Osteocyte (in vitro differentiated cells): ENCODE measurements at regions not wholly inside any gene's neighbourhood (a gene's known extent, or its start where the extent isn't known, plus 50 kb on each side); places are given as distances from the start of the nearest gene placed in this dataset.

Experiments used
- DNase-seq: peaks from one replicate; pipeline ENCODE4 v3.0.0; 2021; ENCODE audit warnings: mixed read lengths; ENCODE audit not compliant: unreplicated experiment; ENCODE audit errors: extremely low spot score
- H3K27ac Mint-ChIP-seq: one replicate; pipeline ENCODE4 v1.8.0; 2021; ENCODE audit warnings: mild to moderate bottlenecking, mixed read lengths; ENCODE audit not compliant: unreplicated experiment
- H3K27me3 Mint-ChIP-seq: one replicate; pipeline ENCODE4 v1.8.0; 2021; ENCODE audit warnings: mixed read lengths; ENCODE audit not compliant: unreplicated experiment
- H3K36me3 Mint-ChIP-seq: one replicate; pipeline ENCODE4 v1.8.0; 2021; ENCODE audit warnings: mixed read lengths; ENCODE audit not compliant: unreplicated experiment
- H3K4me1 Mint-ChIP-seq: one replicate; pipeline ENCODE4 v1.8.0; 2021; ENCODE audit warnings: mixed read lengths; ENCODE audit not compliant: unreplicated experiment
- H3K4me3 Mint-ChIP-seq: one replicate; pipeline ENCODE4 v1.8.0; 2021; ENCODE audit warnings: mild to moderate bottlenecking, moderate library complexity, mixed read lengths; ENCODE audit not compliant: unreplicated experiment
- H3K9me3 Mint-ChIP-seq: one replicate; pipeline ENCODE4 v1.8.0; 2021; ENCODE audit warnings: mixed read lengths; ENCODE audit not compliant: unreplicated experiment
- CTCF ChIP-seq: fragments of 200-600 bp; sonication (generic); IDR thresholded peaks from 2 replicates; pipeline ENCODE4 v1.5.0; 2021; ENCODE audit warnings: antibody characterized with exemption, mild to moderate bottlenecking, moderate library complexity

DNA sequence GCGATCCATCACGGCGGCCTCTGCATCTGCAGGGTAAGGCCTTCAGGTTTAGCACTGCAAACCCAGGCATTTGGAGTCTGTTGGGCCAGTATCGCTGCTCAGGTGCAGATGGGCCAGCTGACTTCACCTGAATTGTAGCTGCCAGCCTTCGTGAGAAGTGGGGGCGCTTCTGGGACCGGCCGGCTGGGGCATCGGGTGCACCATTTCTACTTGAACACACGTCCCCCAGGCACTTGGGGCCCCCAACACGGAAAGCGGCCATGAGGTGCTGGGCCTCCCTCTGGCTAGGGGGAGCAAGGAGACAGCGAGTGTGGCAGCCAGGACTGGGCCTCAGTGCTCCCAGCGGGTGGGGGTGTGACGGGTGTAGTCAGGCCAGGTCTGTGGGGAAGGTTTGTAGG, 767.6 kb downstream of the KCNJ18 start:
- Mint-ChIP-seq H3K36me3 (no peaks in the 10 kb centered on the region), H3K4me1 (no peaks in the 10 kb centered on the region), H3K27ac (no peak overlapping the region), H3K9me3 (peaks cover 59% of the 10 kb centered on the region), H3K4me3 (no peak overlapping the region), H3K27me3 (no peaks in the 10 kb centered on the region)
- peak; percentile 81 for DNase-seq
- TF ChIP-seq CTCF: no peak

DNA sequence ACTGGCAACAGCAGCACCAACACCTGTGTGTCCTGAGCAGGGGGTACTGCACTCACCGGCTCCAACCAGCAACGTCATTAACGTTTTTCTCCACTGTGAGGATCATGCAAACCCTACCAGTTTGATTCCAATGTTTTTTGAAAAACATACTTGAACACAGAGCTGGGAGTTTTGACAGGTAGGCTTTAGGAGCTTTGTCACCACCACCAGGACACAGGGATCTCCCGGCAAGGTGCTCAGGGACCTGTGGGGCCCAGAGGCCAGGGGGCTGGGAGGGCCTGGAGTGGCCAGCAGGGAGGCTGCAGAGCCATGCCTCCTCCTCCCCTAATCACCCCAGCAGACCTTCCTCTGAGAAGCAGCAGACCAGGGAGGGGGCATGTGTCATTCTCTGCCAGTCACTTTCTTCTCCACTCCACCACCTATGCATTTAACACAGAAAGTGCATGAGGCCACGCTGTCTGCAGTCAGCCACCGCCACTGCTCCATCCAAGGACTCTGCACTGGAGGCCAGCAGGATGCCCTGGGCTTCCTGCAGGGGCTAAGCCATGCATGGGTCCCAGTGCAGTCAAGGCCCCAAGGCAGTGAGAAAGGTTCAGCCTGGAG, 768.2 kb downstream of the KCNJ18 start:
- Mint-ChIP-seq H3K4me3 (no peak overlapping the region), H3K27me3 (no peaks in the 10 kb centered on the region), H3K4me1 (no peaks in the 10 kb centered on the region), H3K36me3 (no peaks in the 10 kb centered on the region), H3K27ac (no peak overlapping the region), H3K9me3 (peaks cover 61% of the 10 kb centered on the region)
- DNase-seq: peak; percentile 65
- TF ChIP-seq CTCF: no peak

GRCh38 chr17:22461460-22462145, 769.3 kb downstream of the KCNJ18 start:
- Mint-ChIP-seq H3K27me3 (no peaks in the 10 kb centered on the region), H3K36me3 (no peaks in the 10 kb centered on the region), H3K9me3 (peaks cover 60% of the 10 kb centered on the region), H3K4me1 (no peaks in the 10 kb centered on the region), H3K4me3 (no peak overlapping the region), H3K27ac (no peak overlapping the region)
- peak; percentile 62 for DNase-seq
- no peak for TF ChIP-seq CTCF

DNA sequence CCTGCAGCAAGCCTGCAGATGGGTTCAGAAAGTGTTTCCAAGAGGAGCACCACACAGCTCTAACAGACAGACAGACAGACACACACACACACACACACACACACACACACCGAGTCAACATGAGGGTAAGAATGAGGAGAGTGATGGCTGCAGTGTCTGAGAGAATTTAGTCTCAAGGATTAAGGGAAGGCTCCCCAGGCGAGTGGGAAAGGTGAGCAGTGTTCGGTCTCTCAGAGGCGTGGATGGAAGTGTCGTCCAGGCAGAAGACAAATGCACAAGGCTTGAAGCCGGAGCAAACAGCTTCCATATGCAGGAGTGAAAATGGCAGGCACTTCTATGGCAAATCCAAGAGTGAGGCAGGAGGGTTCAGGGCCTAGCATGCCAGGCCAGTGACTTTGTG, 770.1 kb downstream of the KCNJ18 start:
- Mint-ChIP-seq H3K4me1 (no peaks in the 10 kb centered on the region), H3K4me3 (no peak overlapping the region), H3K27ac (no peak overlapping the region), H3K9me3 (peaks cover 63% of the 10 kb centered on the region), H3K36me3 (no peaks in the 10 kb centered on the region), H3K27me3 (no peaks in the 10 kb centered on the region)
- DNase-seq: peak; percentile 48
- TF ChIP-seq CTCF: no peak

GRCh38 chr17:22463110-22463850, 771.0 kb downstream of the KCNJ18 start:
- no peak overlapping the region for H3K4me3 Mint-ChIP-seq
- peak; percentile 15 for DNase-seq
- H3K4me1 Mint-ChIP-seq: no peaks in the 10 kb centered on the region
- no peak overlapping the region for H3K27ac Mint-ChIP-seq
- H3K9me3 Mint-ChIP-seq: peaks cover 61% of the 10 kb centered on the region
- H3K27me3 Mint-ChIP-seq: no peaks in the 10 kb centered on the region
- no peak for TF ChIP-seq CTCF
- H3K36me3 Mint-ChIP-seq: no peaks in the 10 kb centered on the region
